Vagina (tissue), 2 donors: ENCODE measurements at regions not wholly inside any gene's neighbourhood (a gene's known extent, or its start where the extent isn't known, plus 50 kb on each side); places are given as distances from the start of the nearest gene placed in this dataset.

Experiments used
- POLR2A ChIP-seq, 2 donors: fragments of 450-650 bp; IDR thresholded peaks; one replicate each; pipeline ENCODE4 v1.6.1; 2017; ENCODE audit warnings: antibody characterized with exemption in 2 of 2, mild to moderate bottlenecking in 2 of 2, moderate library complexity in 2 of 2
- POLR2AphosphoS5 ChIP-seq, 2 donors: sonication (generic); formaldehyde crosslinking; IDR thresholded peaks; one replicate each; pipeline ENCODE4 v1.9.0; 2017; ENCODE audit warnings: antibody characterized with exemption in 2 of 2, mild to moderate bottlenecking in 2 of 2, low read depth in 1 of 2; ENCODE audit not compliant: insufficient read depth in 1 of 2

DNA sequence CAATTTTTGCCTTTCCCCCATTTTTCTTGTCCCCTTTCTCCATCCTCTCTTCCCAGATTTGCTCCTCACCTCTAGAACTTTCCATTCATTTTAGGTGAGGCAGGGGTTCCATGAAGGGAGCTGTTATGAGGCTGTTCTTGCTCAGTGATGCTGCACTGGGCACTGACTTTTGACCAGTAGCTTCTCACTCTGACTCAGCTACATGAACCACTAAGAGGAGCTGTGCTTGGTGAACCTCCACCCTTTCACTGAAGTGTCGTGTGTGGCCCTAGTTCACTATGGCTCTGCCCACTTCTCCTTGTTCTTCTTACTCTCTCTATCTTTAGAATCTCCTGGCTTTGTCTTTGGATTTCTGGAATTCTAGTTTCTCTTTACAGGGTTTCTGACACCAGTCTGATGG, 73.4 kb upstream of the ADRA1D start:
- TF ChIP-seq POLR2A (IDR thresholded peaks at IDR 0.05) = no peak
- no peak for TF ChIP-seq POLR2AphosphoS5 (IDR thresholded peaks at IDR 0.05; ENCODE audit: insufficient read depth in 1 of 2, low read depth in 1 of 2)
